ENCODE measurements at regions not wholly inside any gene's neighbourhood (a gene's known extent, or its start where the extent isn't known, plus 50 kb on each side); places are given as distances from the start of the nearest gene placed in this dataset.

DNA sequence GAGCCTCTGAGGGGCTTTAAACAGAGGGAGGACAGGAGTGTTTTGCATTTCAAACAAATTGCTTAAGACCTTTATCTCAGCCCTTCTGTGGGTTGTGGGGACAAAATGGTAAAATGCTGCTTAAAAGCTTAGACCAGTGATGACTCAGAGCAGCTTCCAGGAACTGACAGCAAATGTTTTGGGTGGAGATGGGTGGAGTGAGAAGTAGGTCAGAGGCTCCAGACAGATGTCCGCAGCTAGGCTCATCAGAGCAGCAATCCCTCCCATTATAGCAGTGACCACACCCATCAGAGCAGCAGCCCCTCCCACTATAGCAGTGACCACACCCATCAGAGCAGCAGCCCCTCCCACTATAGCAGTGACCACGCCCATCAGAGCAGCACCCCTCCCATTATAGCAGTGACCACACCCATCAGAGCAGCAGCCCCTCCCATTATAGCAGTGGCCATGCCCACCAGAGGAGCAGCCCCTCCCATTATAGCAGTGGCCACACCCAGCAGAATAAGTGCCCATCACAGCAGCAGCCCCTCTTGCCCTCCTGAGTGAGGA is 532.2 kb downstream of the MATN1 start:
- DNase-seq, result no peak

DNA sequence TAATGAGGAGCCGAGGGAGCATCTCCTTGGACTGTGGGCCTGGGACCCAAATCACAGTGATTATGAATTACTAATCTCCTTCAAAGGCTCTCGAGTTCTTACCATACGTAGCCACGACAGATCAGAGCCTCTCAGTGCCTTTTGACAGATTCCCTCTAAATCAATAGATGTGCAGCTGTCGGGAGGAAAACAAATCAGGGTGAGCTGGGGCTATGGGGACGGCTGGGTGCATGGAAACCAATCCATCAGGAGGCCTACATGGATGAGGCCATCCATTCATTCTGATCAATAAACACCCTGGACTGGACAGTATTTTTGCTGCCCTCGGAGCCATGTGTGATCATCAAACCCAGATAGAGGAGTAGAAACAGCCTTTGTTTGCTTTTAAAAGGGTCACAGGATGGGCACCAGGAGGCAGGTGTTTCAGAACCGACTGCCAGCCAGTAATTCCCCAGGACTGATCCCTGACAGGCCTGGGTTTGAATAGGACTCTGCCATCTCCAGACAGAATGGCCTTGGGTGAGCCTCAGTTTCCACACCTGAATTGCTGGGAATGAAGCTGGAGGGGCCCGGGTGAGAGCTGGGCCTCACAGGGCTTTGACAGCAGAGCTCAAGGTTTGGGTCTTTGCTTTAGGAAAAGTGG is 532.8 kb downstream of the MATN1 start:
- DNase-seq, result no peak

- DNase-seq, result no peak
These were observed 533.4 kb downstream of the MATN1 start for GRCh38 chr1:30189818-30190500.

DNA sequence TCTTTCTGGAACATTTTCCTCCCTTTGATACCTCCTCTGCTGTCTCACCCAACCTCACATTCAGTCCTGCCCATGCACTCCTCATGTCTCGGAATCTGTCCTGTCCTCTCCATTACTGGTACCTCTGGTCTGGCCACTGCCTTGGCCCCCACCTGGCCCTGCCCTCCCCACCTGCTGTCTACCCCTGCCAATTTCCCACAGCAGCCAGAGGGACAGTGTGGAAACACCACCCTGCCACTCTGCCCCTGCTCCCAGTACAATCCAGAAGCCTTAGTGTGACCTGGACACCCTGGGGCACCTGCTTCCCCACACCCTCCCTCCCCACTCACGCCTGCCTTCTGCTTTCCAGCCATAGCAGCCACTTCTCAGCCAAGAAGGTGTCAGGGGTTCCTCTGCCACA is 534.4 kb downstream of the MATN1 start:
- DNase-seq, result no peak

DNA sequence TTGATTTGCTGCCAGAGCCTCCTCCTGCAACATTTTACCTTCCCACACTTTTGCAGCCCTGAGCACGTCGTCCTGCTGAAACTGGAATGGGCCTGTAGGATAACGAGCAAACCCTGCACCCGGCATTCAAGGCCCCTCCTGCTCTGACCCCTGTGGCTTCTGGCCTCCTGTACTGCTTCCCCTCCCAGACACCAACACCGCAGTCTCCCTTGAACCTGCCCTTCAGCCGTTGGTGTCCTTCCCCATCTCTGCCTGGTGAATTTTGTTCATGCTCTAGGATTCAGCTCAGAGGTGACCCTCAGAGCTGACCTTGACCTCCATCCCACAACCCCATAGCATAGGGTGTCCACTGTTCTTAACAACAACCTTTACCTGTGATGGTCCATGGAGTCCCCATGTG is 535.1 kb downstream of the MATN1 start:
- DNase-seq, result no peak

- no peak for DNase-seq
These were observed 535.9 kb downstream of the MATN1 start for GRCh38 chr1:30187413-30188023.

DNA sequence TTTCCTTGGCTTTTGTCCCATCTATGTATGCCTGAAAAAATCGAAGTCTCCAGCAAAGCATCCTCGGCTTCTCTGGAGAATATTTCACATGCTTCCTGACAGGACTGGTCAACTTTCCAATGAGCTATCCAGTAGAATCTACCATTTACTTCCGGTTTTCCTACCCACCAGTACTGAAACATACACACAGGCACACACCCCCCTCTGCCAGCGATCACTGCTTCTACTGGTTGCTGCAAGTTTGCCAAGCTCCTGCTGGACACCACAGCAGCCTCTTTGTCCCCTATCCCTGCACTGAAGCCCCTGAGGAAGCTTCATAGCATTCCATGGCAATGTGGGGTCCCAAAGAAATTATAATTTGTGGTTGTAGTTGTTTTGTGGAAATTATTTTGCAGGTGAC is 536.8 kb downstream of the MATN1 start:
- no peak for DNase-seq

DNA sequence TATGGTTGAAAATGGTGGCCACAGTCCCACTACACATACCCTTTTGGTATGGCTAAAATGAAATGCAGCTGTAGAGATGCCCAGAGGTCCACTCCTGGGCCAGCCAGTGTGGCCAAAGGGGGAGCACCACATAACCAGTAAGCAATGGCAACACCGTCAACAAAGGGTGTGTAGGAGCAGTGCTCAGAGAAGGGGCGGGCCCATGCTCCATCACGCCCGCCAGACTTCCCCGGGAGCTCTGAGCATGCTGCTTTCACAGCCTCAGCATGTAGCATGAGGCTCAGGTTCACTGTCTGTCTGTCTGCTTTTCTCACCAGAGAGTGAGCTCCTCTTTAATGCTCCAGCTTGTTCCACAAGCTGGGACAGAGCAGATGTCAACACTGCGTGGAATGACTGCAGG is 537.6 kb downstream of the MATN1 start:
- no peak for DNase-seq

DNA sequence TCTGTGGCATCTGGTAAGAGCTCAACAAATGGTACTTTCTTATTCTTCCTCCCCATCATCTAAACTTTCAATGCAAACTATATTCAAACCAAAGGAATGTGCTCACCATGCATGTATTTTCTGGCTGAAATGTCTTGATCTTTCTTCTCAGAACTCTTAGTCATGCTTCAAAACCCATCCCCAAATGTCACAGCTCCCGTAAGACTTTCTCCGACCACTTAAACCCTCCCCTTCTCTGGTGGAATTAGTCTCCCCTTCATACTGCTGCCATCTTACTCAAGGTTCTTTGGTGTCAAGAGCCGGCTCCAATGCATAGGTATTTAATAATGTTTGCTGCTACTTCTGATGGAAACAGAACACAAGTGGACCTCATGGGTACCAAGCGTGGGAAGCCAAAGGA is 538.1 kb downstream of the MATN1 start:
- no peak for DNase-seq

DNA sequence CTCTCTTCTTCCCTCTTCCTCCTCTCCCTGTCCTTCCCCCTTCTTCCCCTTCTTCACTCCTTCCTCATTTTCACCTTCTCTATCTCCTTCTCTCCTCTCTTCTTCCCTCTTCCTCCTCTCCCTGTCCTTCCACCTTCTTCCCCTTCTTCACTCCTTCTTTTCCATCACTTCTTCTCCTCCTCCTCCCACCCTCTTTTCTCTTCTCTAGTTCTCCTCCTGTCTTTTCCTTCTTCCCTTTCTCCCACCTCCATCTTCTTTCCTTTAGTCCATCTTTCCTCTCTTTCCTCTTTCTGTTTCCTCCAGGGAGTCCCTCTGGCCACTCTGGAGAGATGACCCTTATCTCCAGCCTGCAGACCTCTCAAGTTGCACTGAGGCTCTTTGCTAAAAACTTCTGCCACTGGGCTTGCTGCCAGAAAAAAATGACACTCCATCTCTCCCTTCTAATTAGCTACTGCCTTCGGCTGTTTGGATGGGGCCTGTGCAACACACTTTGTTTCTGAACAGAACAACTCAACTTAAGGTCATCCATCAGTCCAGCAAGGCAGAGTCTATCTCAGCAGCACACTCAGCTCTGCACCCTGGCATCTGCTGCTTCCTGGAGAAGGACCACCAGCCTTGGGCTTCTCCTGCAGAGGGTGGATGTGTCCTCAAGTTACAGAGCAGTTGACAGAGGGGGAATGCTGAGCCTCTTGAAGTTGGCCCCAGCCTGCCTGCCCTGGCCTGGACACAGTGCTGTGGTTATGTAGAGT is 538.8 kb downstream of the MATN1 start:
- no peak for DNase-seq

GRCh38 chr1:30183895-30184294 is 539.5 kb downstream of the MATN1 start:
- DNase-seq, result no peak

DNA sequence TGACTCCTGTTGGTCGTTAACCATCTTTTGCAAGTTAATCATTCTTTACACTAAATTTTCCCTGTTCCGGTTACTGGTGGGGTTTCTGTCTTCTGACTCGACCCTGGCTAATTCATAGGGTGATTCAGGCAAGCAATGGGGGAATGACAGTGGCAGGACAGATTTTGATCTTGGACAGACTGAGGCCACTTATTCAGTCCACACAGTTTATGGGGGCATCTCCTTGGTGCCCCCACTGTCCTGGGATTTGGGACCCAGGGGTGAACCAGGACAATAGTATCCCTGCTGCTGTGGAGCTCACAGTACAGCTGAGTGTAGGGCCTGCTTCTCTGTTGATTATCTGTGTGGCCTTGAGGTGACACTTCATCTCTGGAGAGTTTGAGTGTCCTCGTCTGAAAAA is 540.4 kb downstream of the MATN1 start:
- no peak for DNase-seq

GRCh38 chr1:30179942-30180543 is 543.3 kb downstream of the MATN1 start:
- no peak for DNase-seq

DNA sequence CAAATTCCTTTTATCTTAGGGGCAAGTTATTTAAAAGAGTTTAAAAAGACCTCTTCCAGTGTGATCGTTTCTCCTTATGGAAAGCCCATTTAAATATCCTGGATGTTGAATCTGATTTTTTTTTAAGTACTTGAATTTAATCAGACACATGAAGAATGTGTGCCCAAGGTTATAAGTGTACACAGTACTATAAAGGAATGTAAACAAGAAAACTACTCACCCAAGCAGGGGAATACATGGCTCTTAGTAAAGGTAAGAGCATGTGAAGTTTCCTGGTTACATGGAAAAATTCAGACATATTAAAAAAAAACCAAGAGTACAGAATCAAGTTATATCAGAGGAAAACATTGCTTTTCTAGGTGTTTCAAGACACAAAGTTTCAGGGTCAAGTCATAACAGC is 546.9 kb downstream of the MATN1 start:
- DNase-seq, result no peak

DNA sequence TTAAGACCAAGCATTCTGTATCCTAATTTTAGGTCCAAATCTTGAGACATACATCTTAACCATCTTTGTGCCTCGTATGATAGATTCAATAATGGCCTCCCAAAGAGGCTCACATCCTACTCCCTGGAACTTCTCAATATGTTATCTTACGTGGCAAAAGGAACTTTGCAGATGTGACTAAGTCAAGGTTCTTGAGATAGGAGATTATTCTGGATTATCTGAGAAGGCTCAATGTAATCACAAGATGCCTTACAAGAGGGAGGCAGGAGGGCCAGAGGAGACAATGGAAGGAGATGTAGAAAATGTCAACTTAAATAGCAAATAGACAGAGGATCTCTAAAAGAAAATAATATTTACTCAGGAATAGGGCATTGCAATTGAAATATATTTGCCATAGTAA is 548.9 kb downstream of the MATN1 start:
- no peak for DNase-seq

- DNase-seq, result no peak
These were observed 549.8 kb downstream of the MATN1 start for GRCh38 chr1:30173560-30173959.

GRCh38 chr1:30172757-30173156 is 550.6 kb downstream of the MATN1 start:
- DNase-seq, result no peak

GRCh38 chr1:30172299-30172694 is 551.1 kb downstream of the MATN1 start:
- DNase-seq, result no peak

DNA sequence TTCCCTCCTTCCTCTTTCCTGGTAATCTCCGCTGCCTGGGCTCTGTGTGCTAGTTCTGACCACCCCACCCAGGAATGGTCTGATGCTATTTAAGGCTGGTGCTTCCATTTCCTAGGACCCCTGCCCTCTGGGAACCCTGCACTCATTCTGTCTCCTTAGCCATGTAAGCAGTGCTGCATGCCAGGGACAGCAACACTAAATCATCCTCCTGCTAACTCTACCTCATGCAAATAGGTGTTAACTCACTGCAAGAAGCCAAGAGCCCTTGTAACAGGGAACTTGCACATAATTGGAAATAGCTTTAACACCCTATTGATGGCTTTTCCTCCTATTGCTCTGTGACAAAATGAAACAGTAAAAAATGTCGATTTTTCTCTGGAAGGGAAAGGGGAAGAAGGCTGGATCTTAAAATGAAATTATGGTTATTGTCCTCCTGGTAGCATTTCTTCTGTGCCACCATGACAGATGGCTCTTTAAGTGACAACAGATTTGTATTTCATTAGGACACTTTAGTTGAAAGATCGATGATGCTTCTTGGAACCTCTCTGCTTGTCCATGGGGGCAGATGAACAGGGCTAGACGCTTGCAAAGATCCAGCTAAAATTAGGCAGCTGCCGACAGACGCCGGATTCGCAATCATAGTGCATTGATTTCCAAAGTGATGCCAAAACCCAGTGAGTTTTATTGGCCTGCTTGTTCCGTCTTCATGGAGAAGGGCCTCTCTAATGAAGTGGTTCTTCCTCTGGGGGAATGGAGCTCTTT is 551.7 kb downstream of the MATN1 start:
- no peak for DNase-seq

GRCh38 chr1:30169269-30169668 is 554.1 kb downstream of the MATN1 start:
- DNase-seq, result no peak

GRCh38 chr1:30166174-30166573 is 557.2 kb downstream of the MATN1 start:
- no peak for DNase-seq

DNA sequence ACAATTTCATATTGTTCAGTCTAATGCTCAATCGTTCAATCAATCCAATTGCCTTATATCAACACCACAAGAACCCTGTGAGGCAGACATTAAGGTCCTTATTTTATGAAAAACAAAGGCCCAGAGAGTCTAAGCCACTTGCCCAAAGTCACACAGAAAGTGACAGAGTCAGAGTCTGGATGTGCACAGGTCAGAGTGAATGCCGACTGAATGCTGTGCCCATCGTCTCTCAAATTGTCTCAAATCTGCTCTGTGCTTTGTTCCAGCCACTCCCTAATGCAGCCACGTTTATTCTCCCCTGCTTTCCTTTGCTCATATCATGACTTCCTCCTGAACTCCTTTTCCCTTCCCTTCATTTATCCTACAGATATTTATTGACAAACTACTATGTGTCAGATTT is 558.3 kb downstream of the MATN1 start:
- DNase-seq, result no peak
